ENCODE measurements at regions not wholly inside any gene's neighbourhood (a gene's known extent, or its start where the extent isn't known, plus 50 kb on each side); places are given as distances from the start of the nearest gene placed in this dataset.

- TF ChIP-seq SUZ12 (IDR thresholded peaks at IDR 0.05; ENCODE audit: extremely low read depth, insufficient read depth, insufficient read length) (no peak), YY1 (IDR thresholded peaks at IDR 0.05; ENCODE audit: insufficient read depth, insufficient read length) (no peak)
These were observed 192.5 kb downstream of the MYLK4 start for GRCh38 chr6:2558098-2558680.

All from NT2/D1 (cell line).